IMR-90 (cell line): ENCODE measurements at regions not wholly inside any gene's neighbourhood (a gene's known extent, or its start where the extent isn't known, plus 50 kb on each side); places are given as distances from the start of the nearest gene placed in this dataset.

Experiments used
- ATAC-seq: fragments of 200-7000 bp; cut with Tn5 transposase; 2 replicates; pipeline ENCODE4 v1.9.1; 2020; ENCODE audit warnings: low read depth, mild to moderate bottlenecking, moderate library complexity
- BruUV-seq: library from RNA; stranded (reverse); fragments of 400-500 nt; replicated peaks from 2 replicates; lab custom pipeline; 2021; lab: Mats Ljungman, UMichigan
- CTCF ChIA-PET: fragments of 300-600 bp; formaldehyde crosslinking; extraction: SDS; loops from one replicate; lab custom pipeline; 2021; ENCODE audit warnings: antibody characterized with exemption; lab: Yijun Ruan, JAX
- POLR2A ChIA-PET: fragments of 300-600 bp; sonication (Branson Sonifier 250); formaldehyde crosslinking; loops from one replicate; lab custom pipeline; 2022; ENCODE audit warnings: antibody characterized with exemption; ENCODE audit not compliant: unreplicated experiment; lab: Charles Lee
- DNase-seq: peaks from one replicate; pipeline ENCODE4 v3.0.0; 2013
- H2AFZ ChIP-seq: replicated peaks from 2 replicates; pipeline ENCODE3; 2013; ENCODE audit warnings: low read length, mild to moderate bottlenecking; ENCODE audit not compliant: poor library complexity
- H2AK5ac ChIP-seq: 2 replicates; pipeline ENCODE4 v1.6.1; 2013; ENCODE audit warnings: low read depth, low read length, inconsistent platforms
- H2AK9ac ChIP-seq: replicated peaks from 2 replicates; pipeline ENCODE3; 2013; ENCODE audit warnings: mild to moderate bottlenecking, low read depth, low read length, moderate library complexity; ENCODE audit not compliant: poor library complexity
- H2BK120ac ChIP-seq: 2 replicates; pipeline ENCODE4 v1.6.1; 2013; ENCODE audit warnings: low read depth, low read length, inconsistent platforms
- H2BK15ac ChIP-seq: 3 replicates; pipeline ENCODE4 v1.6.1; 2013; ENCODE audit warnings: low read depth, low read length, inconsistent platforms
- H2BK20ac ChIP-seq: 2 replicates; pipeline ENCODE4 v1.6.1; 2013; ENCODE audit warnings: low read depth, mild to moderate bottlenecking, inconsistent platforms, low read length, moderate library complexity
- H2BK5ac ChIP-seq: 2 replicates; pipeline ENCODE4 v1.6.1; 2013; ENCODE audit warnings: mild to moderate bottlenecking, low read depth, low read length, inconsistent platforms; ENCODE audit not compliant: poor library complexity, severe bottlenecking
- H3K14ac ChIP-seq: replicated peaks from 2 replicates; pipeline ENCODE4 v1.6.1; 2013; ENCODE audit warnings: low read depth, low read length, inconsistent platforms
- H3K18ac ChIP-seq: 2 replicates; pipeline ENCODE4 v1.6.1; 2013; ENCODE audit warnings: low read depth, low read length, control low read depth
- H3K23ac ChIP-seq: 2 replicates; pipeline ENCODE4 v1.6.1; 2013; ENCODE audit warnings: low read depth, low read length, inconsistent platforms
- H3K27ac ChIP-seq: 2 replicates; pipeline ENCODE4 v1.5.1; 2013; ENCODE audit warnings: mild to moderate bottlenecking, control low read depth, low read length; ENCODE audit not compliant: insufficient read depth
- H3K27me3 ChIP-seq: 2 replicates; pipeline ENCODE4 v1.6.1; 2013; ENCODE audit warnings: low read length; ENCODE audit not compliant: control insufficient read depth, insufficient read depth
- H3K36me3 ChIP-seq: 2 replicates; pipeline ENCODE4 v1.6.1; 2013; ENCODE audit warnings: low read length, mixed read lengths; ENCODE audit not compliant: control insufficient read depth, insufficient read depth
- H3K4ac ChIP-seq: 2 replicates; pipeline ENCODE4 v1.6.1; 2013; ENCODE audit warnings: low read depth, low read length, inconsistent platforms
- H3K4me1 ChIP-seq: 2 replicates; pipeline ENCODE4 v1.6.1; 2013; ENCODE audit warnings: low read length, mixed read lengths; ENCODE audit not compliant: control insufficient read depth, insufficient read depth
- H3K4me2 ChIP-seq: 2 replicates; pipeline ENCODE4 v1.6.1; 2013; ENCODE audit warnings: low read depth, mild to moderate bottlenecking, control low read depth, low read length, moderate library complexity
- H3K4me3 ChIP-seq: 2 replicates; pipeline ENCODE4 v1.5.1; 2013; ENCODE audit warnings: low read depth, mild to moderate bottlenecking, control low read depth, low read length, moderate library complexity; ENCODE audit not compliant: insufficient read depth
- H3K56ac ChIP-seq: 2 replicates; pipeline ENCODE4 v1.6.1; 2013; ENCODE audit warnings: low read length, inconsistent platforms; ENCODE audit not compliant: insufficient read depth; ENCODE audit errors: extremely low read depth
- H3K79me1 ChIP-seq, 2 experiments: 2 replicates each; pipeline ENCODE4 v1.6.1; 2013; ENCODE audit warnings: low read length in 2 of 2, inconsistent platforms in 1 of 2, low read depth in 1 of 2
- H3K9ac ChIP-seq: 2 replicates; pipeline ENCODE4 v1.6.1; 2013; ENCODE audit warnings: low read depth, low read length, control low read depth
- H3K9me1 ChIP-seq: 2 replicates; pipeline ENCODE4 v1.6.1; 2013; ENCODE audit warnings: low read length, inconsistent platforms; ENCODE audit not compliant: insufficient read depth
- H3K9me3 ChIP-seq: 2 replicates; pipeline ENCODE4 v1.6.1; 2013; ENCODE audit warnings: low read length; ENCODE audit not compliant: control insufficient read depth, insufficient read depth
- H4K20me1 ChIP-seq: 2 replicates; pipeline ENCODE4 v1.6.1; 2013; ENCODE audit warnings: low read length, inconsistent platforms; ENCODE audit not compliant: insufficient read depth
- H4K5ac ChIP-seq: 2 replicates; pipeline ENCODE4 v1.6.1; 2013; ENCODE audit warnings: mild to moderate bottlenecking, low read depth, low read length, control low read depth
- H4K8ac ChIP-seq, 2 experiments: 2 replicates each; pipeline ENCODE4 v1.6.1; 2013; ENCODE audit warnings: low read depth in 2 of 2, low read length in 2 of 2, control low read depth in 1 of 2, inconsistent platforms in 1 of 2
- H4K91ac ChIP-seq: 2 replicates; pipeline ENCODE4 v1.6.1; 2013; ENCODE audit warnings: low read depth, low read length, inconsistent platforms; ENCODE audit not compliant: insufficient read depth
- RAD21 ChIP-seq: IDR thresholded peaks from 2 replicates; pipeline ENCODE4 v1.6.1; 2012; ENCODE audit warnings: low read length, improper control_type of control experiment
- WGBS, 2 experiments: methylation state at CpG; one replicate each; pipeline versions ENCODE4 v1.1.5 to v1.1.7; 2013; ENCODE audit warnings: missing lambda C conversion rate in 2 of 2; ENCODE audit not compliant: insufficient read length in 1 of 2; ENCODE audit errors: extremely low coverage in 2 of 2; 5-methylcytosine and 5-hydroxymethylcytosine counted together
- dilution Hi-C: fragments of 300-500 bp; cut with HindIII; formaldehyde crosslinking; loops from one replicate; pipeline ENCODE4 v1.14.3; 2018; ENCODE audit warnings: low sequenced_read_pairs; ENCODE audit not compliant: unreplicated experiment
- in situ Hi-C: fragments of 300-500 bp; cut with MboI; formaldehyde crosslinking; loops from 3 replicates; pipeline ENCODE4 v1.14.3; 2019; ENCODE audit warnings: low sequenced_read_pairs, inconsistent platforms, mixed read lengths
- intact Hi-C: fragments of 100-400 bp; cut with micrococcal nuclease; formaldehyde crosslinking; loops from 2 replicates; pipeline ENCODE4 v1.10.0; 2022

DNA sequence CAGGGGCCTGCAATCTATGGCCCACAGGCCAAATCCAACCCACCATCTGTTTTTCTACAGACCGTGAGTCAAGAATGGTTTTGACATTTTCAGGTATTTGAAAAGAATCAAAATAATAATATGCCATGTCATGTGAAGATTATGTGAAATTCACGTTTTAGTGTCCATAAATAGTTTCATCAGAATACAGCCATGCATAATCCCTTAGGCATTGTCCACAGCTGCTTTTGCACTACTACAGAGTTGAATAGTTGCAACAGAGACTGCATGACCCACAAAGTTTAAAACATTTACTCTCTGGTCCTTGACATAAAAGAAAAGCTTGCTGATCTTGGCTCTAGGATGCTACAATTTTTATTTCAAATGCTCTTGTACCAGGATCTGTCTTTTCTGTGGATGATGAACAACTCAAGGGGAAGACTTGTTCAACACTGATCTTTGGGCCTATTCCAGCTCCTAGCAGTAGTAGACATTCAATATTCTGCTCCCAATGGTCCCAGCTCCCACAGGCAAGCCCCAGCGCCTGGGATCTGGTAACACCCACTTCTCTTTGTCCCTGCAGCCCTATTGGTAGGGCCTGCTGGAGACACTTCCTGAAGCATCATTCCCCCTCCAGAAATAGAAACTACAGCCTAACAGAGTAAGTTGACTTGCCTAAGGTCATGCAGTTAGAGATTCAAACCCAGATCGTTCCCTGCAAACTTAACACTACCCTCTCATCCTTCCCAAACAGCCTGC, 76.9 kb downstream of the MRPL46 start:
- Histone ChIP-seq H2AK5ac (no peak overlapping the region), H3K23ac (no peak overlapping the region), H3K9ac (no peak overlapping the region), H3K27me3 (no peaks in the 10 kb centered on the region), H3K56ac (no peak overlapping the region), H3K4ac (no peak overlapping the region), H3K4me3 (no peak overlapping the region), H2AK9ac (no peak overlapping the region), H3K9me3 (no peaks in the 10 kb centered on the region), H2BK15ac (no peak overlapping the region), H3K4me2 (no peak overlapping the region), H4K91ac (no peak overlapping the region), H2BK120ac (no peak overlapping the region), H3K79me1 (no peaks in the 10 kb centered on the region), H4K8ac (no peak overlapping the region), H4K5ac (no peak overlapping the region), H2AFZ (no peak overlapping the region), H3K27ac (no peak overlapping the region), H2BK20ac (no peak overlapping the region), H3K18ac (no peak overlapping the region), H3K36me3 (no peaks in the 10 kb centered on the region), H3K9me1 (no peaks in the 10 kb centered on the region), H2BK5ac (no peak overlapping the region), H4K20me1 (no peaks in the 10 kb centered on the region), H3K4me1 (no peaks in the 10 kb centered on the region), H3K14ac (no peak overlapping the region)
- dilution Hi-C loops (no loop called here), in situ Hi-C loops (no loop called here), intact Hi-C loops (no loop called here)
- no TSS peak for BruUV-seq
- ChIA-PET POLR2A (no interaction called here), CTCF (no interaction called here)
- ATAC-seq (no peak), DNase-seq (no peak)
- WGBS, 2 experiments: no CpG with 5 or more reads among the region's 4 CpGs
- TF ChIP-seq RAD21: no peak
